ENCODE measurements at regions not wholly inside any gene's neighbourhood (a gene's known extent, or its start where the extent isn't known, plus 50 kb on each side); places are given as distances from the start of the nearest gene placed in this dataset.

- Histone ChIP-seq H3K4me3 (ENCODE audit: low read depth in 2 of 2, low read length in 1 of 2) (no peak overlapping the region), H3K27ac (ENCODE audit: low read depth in 2 of 2, low read length in 1 of 2) (no peak overlapping the region), H3K36me3 (replicated peaks in 1 of 2; ENCODE audit: control insufficient read depth in 1 of 2, insufficient read depth in 2 of 2, low read length in 1 of 2) (no peaks in the 10 kb centered on the region), H3K9me2 (no peaks in the 10 kb centered on the region), H3K27me3 (ENCODE audit: insufficient read depth) (no peaks in the 10 kb centered on the region; the same call in 1 of the 2 replicates), H4K20me1 (ENCODE audit: insufficient read depth) (no peaks in the 10 kb centered on the region), H3K4me2 (no peak overlapping the region), H3K9ac (no peak overlapping the region), H2AFZ (ENCODE audit: low read depth) (no peak overlapping the region), H3K79me2 (ENCODE audit: insufficient read depth) (no peaks in the 10 kb centered on the region), H3K9me3 (no peaks in the 10 kb centered on the region), H3F3A (replicated peaks; ENCODE audit: insufficient read depth) (no peaks in the 10 kb centered on the region), H3K4me1 (ENCODE audit: control insufficient read depth in 1 of 2, insufficient read depth in 2 of 2, low read depth in 1 of 2, low read length in 1 of 2) (no peaks in the 10 kb centered on the region)
- WGBS (ENCODE audit: low lambda C conversion rate) = 3% methylated on average over 3 of the region's 3 CpGs
- DNase-seq = no peak
- ChIA-PET CTCF (interaction anchor here (1.3 kb wide), 1 partner anchor 9 kb away, joined by 5 read pairs; no protein-coding TSS in a partner anchor), POLR2A (no interaction called here)
- TF ChIP-seq MXI1 (IDR thresholded peaks at IDR 0.05; ENCODE audit: low read depth, low read length) (no peak), FOXJ3 (CRISPR knock-in tag; IDR thresholded peaks at IDR 0.05) (no peak), IRF3 (IDR thresholded peaks at IDR 0.05; ENCODE audit: low read depth, low read length) (no peak)
These were observed 121.9 kb downstream of the OSTF1 start for GRCh38 chr9:75210215-75210614.

- H3K4me1 ChIP-seq (ENCODE audit: control insufficient read depth in 1 of 2, insufficient read depth in 2 of 2, low read depth in 1 of 2, low read length in 1 of 2) = no peaks in the 10 kb centered on the region
- H3K27me3 ChIP-seq (ENCODE audit: insufficient read depth) = no peaks in the 10 kb centered on the region; the same call in 1 of the 2 replicates
- CTCF ChIA-PET = no interaction called here
- POLR2A ChIA-PET = no interaction called here
- no peak overlapping the region for H3K27ac ChIP-seq (ENCODE audit: low read depth in 2 of 2, low read length in 1 of 2)
- no peak overlapping the region for H3K4me3 ChIP-seq (ENCODE audit: low read depth in 2 of 2, low read length in 1 of 2)
- H2AFZ ChIP-seq (ENCODE audit: low read depth) = no peak overlapping the region
- H3K9me3 ChIP-seq = no peaks in the 10 kb centered on the region
- no peaks in the 10 kb centered on the region for H4K20me1 ChIP-seq (ENCODE audit: insufficient read depth)
- no peaks in the 10 kb centered on the region for H3K36me3 ChIP-seq (replicated peaks in 1 of 2; ENCODE audit: control insufficient read depth in 1 of 2, insufficient read depth in 2 of 2, low read length in 1 of 2)
- H3K79me2 ChIP-seq (ENCODE audit: insufficient read depth) = no peaks in the 10 kb centered on the region
- TF ChIP-seq FOXM1 (IDR thresholded peaks at IDR 0.05; ENCODE audit: low read depth) = no peak
- no peak for TF ChIP-seq MAX (IDR thresholded peaks at IDR 0.05; ENCODE audit: low read depth)
- TF ChIP-seq PBX3 (IDR thresholded peaks at IDR 0.05) = no peak
- TF ChIP-seq RFX5 (IDR thresholded peaks at IDR 0.05; ENCODE audit: low read length) = no peak
- no peak for TF ChIP-seq ELF1 (IDR thresholded peaks at IDR 0.05)
- no peak overlapping the region for H3K9ac ChIP-seq
- 8% methylated on average over 3 of the region's 3 CpGs for WGBS (ENCODE audit: low lambda C conversion rate)
- DNase-seq = no peak
- H3F3A ChIP-seq (replicated peaks; ENCODE audit: insufficient read depth) = no peaks in the 10 kb centered on the region
- H3K4me2 ChIP-seq = no peak overlapping the region
- H3K9me2 ChIP-seq = no peaks in the 10 kb centered on the region
These were observed 125.5 kb downstream of the OSTF1 start for GRCh38 chr9:75213765-75214164.

- H3K4me3 ChIP-seq (ENCODE audit: low read depth in 2 of 2, low read length in 1 of 2) = no peak overlapping the region
- H3K36me3 ChIP-seq (replicated peaks in 1 of 2; ENCODE audit: control insufficient read depth in 1 of 2, insufficient read depth in 2 of 2, low read length in 1 of 2) = no peaks in the 10 kb centered on the region
- H3K4me2 ChIP-seq = no peak overlapping the region
- no peaks in the 10 kb centered on the region for H4K20me1 ChIP-seq (ENCODE audit: insufficient read depth)
- H3K27ac ChIP-seq (ENCODE audit: low read depth in 2 of 2, low read length in 1 of 2) = no peak overlapping the region
- no peaks in the 10 kb centered on the region for H3K9me2 ChIP-seq
- WGBS (ENCODE audit: low lambda C conversion rate) = 2% methylated on average over 2 of the region's 2 CpGs
- POLR2A ChIA-PET = no interaction called here
- H3K9ac ChIP-seq = no peak overlapping the region
- CTCF ChIA-PET = no interaction called here
- no peaks in the 10 kb centered on the region for H3K9me3 ChIP-seq
- no peaks in the 10 kb centered on the region for H3F3A ChIP-seq (replicated peaks; ENCODE audit: insufficient read depth)
- no peak overlapping the region for H2AFZ ChIP-seq (ENCODE audit: low read depth)
- H3K79me2 ChIP-seq (ENCODE audit: insufficient read depth) = no peaks in the 10 kb centered on the region
- H3K27me3 ChIP-seq (ENCODE audit: insufficient read depth) = no peaks in the 10 kb centered on the region
- no peaks in the 10 kb centered on the region for H3K4me1 ChIP-seq (ENCODE audit: control insufficient read depth in 1 of 2, insufficient read depth in 2 of 2, low read depth in 1 of 2, low read length in 1 of 2)
- no peak for TF ChIP-seq TAF1 (IDR thresholded peaks at IDR 0.05; ENCODE audit: borderline replicate concordance, low read depth, low read length)
- no peak for TF ChIP-seq USF1 (IDR thresholded peaks at IDR 0.05; ENCODE audit: borderline replicate concordance, low read depth)
- TF ChIP-seq USF2 (IDR thresholded peaks at IDR 0.05; ENCODE audit: borderline replicate concordance, low read depth, low read length) = no peak
- no peak for DNase-seq
These were observed 138.3 kb downstream of the OSTF1 start for GRCh38 chr9:75226403-75227139.
